GM03348 (cell line): ENCODE measurements at regions not wholly inside any gene's neighbourhood (a gene's known extent, or its start where the extent isn't known, plus 50 kb on each side); places are given as distances from the start of the nearest gene placed in this dataset.
"Not testable (repeated sequence)": the region's sequence is repeated elsewhere in the genome, so short reads cannot be mapped to it uniquely, and the experiment has no call there.

Experiments
- DNase-seq: peaks from one replicate; pipeline ENCODE4 v3.0.0; 2012; ENCODE audit warnings: low spot score

- no peak for DNase-seq
Observed at GRCh38 chr19:29054886-29055675, 157.9 kb downstream of the UQCRFS1 start.

GRCh38 chr19:29048873-29049272 lies 164.1 kb downstream of the UQCRFS1 start:
- no peak for DNase-seq

GRCh38 chr19:29045679-29046254 lies 167.2 kb downstream of the UQCRFS1 start:
- DNase-seq, result no peak

- no peak for DNase-seq
Observed at GRCh38 chr19:29044037-29044436, 168.9 kb downstream of the UQCRFS1 start.

- DNase-seq, result no peak
Observed at GRCh38 chr19:29042450-29042849, 170.5 kb downstream of the UQCRFS1 start.

GRCh38 chr19:29040951-29041350 lies 172.0 kb downstream of the UQCRFS1 start:
- no peak for DNase-seq

GRCh38 chr19:29040292-29040691 lies 172.7 kb downstream of the UQCRFS1 start:
- DNase-seq, result no peak

GRCh38 chr19:29039036-29039435 lies 173.9 kb downstream of the UQCRFS1 start:
- not testable (repeated sequence) for DNase-seq

GRCh38 chr19:29031216-29031615 lies 181.7 kb downstream of the UQCRFS1 start:
- no peak for DNase-seq

GRCh38 chr19:29029268-29029958 lies 183.5 kb downstream of the UQCRFS1 start:
- no peak for DNase-seq

- no peak for DNase-seq
Observed at GRCh38 chr19:29022599-29022998, 190.4 kb downstream of the UQCRFS1 start.

GRCh38 chr19:29022165-29022564 lies 190.8 kb downstream of the UQCRFS1 start:
- no peak for DNase-seq

- no peak for DNase-seq
Observed at GRCh38 chr19:29021232-29021916, 191.6 kb downstream of the UQCRFS1 start.

- DNase-seq, result no peak
Observed at GRCh38 chr19:29019403-29019802, 193.5 kb downstream of the UQCRFS1 start.

GRCh38 chr19:29018542-29018941 lies 194.4 kb downstream of the UQCRFS1 start:
- DNase-seq, result no peak

GRCh38 chr19:29017788-29018187 lies 195.2 kb downstream of the UQCRFS1 start:
- no peak for DNase-seq

GRCh38 chr19:29016926-29017760 lies 195.8 kb downstream of the UQCRFS1 start:
- no peak for DNase-seq

GRCh38 chr19:29016353-29016752 lies 196.6 kb downstream of the UQCRFS1 start:
- no peak for DNase-seq

GRCh38 chr19:29015569-29015968 lies 197.4 kb downstream of the UQCRFS1 start:
- no peak for DNase-seq

GRCh38 chr19:29014857-29015436 lies 198.0 kb downstream of the UQCRFS1 start:
- DNase-seq, result peak; percentile 35

GRCh38 chr19:29013988-29014387 lies 199.0 kb downstream of the UQCRFS1 start:
- DNase-seq, result no peak
